ENCODE measurements at regions not wholly inside any gene's neighbourhood (a gene's known extent, or its start where the extent isn't known, plus 50 kb on each side); places are given as distances from the start of the nearest gene placed in this dataset.

GRCh38 chr19:32068793-32069192 lies 276.6 kb upstream of the ZNF507 start:
- dilution Hi-C loops (cut with HindIII; ENCODE audit: low sequenced_read_pairs, unreplicated experiment), result no loop called here

More at GRCh38 chr19:32068793-32069192, 276.6 kb upstream of the ZNF507 start:
- H3K18ac ChIP-seq (ENCODE audit: low read depth, low read length), result no peak overlapping the region
- H4K8ac ChIP-seq (ENCODE audit: low read depth in 2 of 2, low read length in 2 of 2), result no peak overlapping the region
- H3K9ac ChIP-seq (ENCODE audit: low read depth, low read length), result no peak overlapping the region
- ChIA-PET POLR2A (ENCODE audit: unreplicated experiment) (no interaction called here), CTCF (no interaction called here)
- no peak overlapping the region for H3K4me2 ChIP-seq (ENCODE audit: low read depth, low read length)
- peaks cover 4% of the 10 kb centered on the region for H3K9me3 ChIP-seq (ENCODE audit: control insufficient read depth, insufficient read depth, low read length)
- H3K4me1 ChIP-seq (ENCODE audit: control insufficient read depth, insufficient read depth, low read length), result no peaks in the 10 kb centered on the region
- H3K27ac ChIP-seq (ENCODE audit: insufficient read depth, low read length), result no peak overlapping the region
- H2BK15ac ChIP-seq (ENCODE audit: low read depth, low read length), result no peak overlapping the region
- ATAC-seq (ENCODE audit: low read depth) (no peak), DNase-seq (no peak)
- H2AFZ ChIP-seq (replicated peaks; ENCODE audit: low read length, poor library complexity), result no peak overlapping the region
- H3K4me3 ChIP-seq (ENCODE audit: insufficient read depth, low read depth, low read length), result no peak overlapping the region
- no CpG with 5 or more reads among the region's 7 CpGs for WGBS, 2 experiments (ENCODE audit: extremely low coverage in 2 of 2, insufficient read length in 1 of 2)
- H2AK9ac ChIP-seq (replicated peaks; ENCODE audit: low read depth, low read length, poor library complexity), result no peak overlapping the region
- TF ChIP-seq USF2 (IDR thresholded peaks at IDR 0.05; ENCODE audit: low read depth, low read length), result no peak
- TF ChIP-seq, protein P1, sequence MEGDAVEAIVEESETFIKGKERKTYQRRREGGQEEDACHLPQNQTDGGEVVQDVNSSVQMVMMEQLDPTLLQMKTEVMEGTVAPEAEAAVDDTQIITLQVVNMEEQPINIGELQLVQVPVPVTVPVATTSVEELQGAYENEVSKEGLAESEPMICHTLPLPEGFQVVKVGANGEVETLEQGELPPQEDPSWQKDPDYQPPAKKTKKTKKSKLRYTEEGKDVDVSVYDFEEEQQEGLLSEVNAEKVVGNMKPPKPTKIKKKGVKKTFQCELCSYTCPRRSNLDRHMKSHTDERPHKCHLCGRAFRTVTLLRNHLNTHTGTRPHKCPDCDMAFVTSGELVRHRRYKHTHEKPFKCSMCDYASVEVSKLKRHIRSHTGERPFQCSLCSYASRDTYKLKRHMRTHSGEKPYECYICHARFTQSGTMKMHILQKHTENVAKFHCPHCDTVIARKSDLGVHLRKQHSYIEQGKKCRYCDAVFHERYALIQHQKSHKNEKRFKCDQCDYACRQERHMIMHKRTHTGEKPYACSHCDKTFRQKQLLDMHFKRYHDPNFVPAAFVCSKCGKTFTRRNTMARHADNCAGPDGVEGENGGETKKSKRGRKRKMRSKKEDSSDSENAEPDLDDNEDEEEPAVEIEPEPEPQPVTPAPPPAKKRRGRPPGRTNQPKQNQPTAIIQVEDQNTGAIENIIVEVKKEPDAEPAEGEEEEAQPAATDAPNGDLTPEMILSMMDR (conservative IDR thresholded peaks at IDR 0.05; ENCODE audit: low read depth, low read length), result no peak
- no peak for TF ChIP-seq FOS (IDR thresholded peaks at IDR 0.05; ENCODE audit: low read depth, low read length)
- no peak for TF ChIP-seq BHLHE40 (IDR thresholded peaks at IDR 0.05; ENCODE audit: low read depth, low read length)
- TF ChIP-seq ELK1 (IDR thresholded peaks at IDR 0.05; ENCODE audit: borderline replicate concordance, low read depth, low read length), result no peak
- no peak for TF ChIP-seq RFX5 (IDR thresholded peaks at IDR 0.05; ENCODE audit: low read depth, low read length)
- no peak for TF ChIP-seq POLR2A (IDR thresholded peaks at IDR 0.05; ENCODE audit: low read depth, low read length)
- TF ChIP-seq MAFK (IDR thresholded peaks at IDR 0.05; ENCODE audit: low read depth, low read length), result no peak
- no peak for TF ChIP-seq NFE2L2 (IDR thresholded peaks at IDR 0.05; ENCODE audit: low read depth, low read length)
- TF ChIP-seq CEBPB (IDR thresholded peaks at IDR 0.05; ENCODE audit: low read depth, low read length), result no peak
- TF ChIP-seq RCOR1 (IDR thresholded peaks at IDR 0.05; ENCODE audit: insufficient replicate concordance, low read length), result no peak
- no peaks in the 10 kb centered on the region for H3K79me1 ChIP-seq (ENCODE audit: low read depth in 1 of 2, low read length in 2 of 2)
- no peak overlapping the region for H2BK5ac ChIP-seq (ENCODE audit: low read depth, low read length, poor library complexity, severe bottlenecking)
- in situ Hi-C loops (cut with MboI; ENCODE audit: low sequenced_read_pairs) (no loop called here), intact Hi-C loops (cut with micrococcal nuclease) (no loop called here)
- no peak overlapping the region for H4K5ac ChIP-seq (ENCODE audit: low read depth, low read length)
- no peak overlapping the region for H2BK120ac ChIP-seq (ENCODE audit: low read depth, low read length)
- no peak overlapping the region for H2AK5ac ChIP-seq (ENCODE audit: low read depth, low read length)
- no peak overlapping the region for H3K23ac ChIP-seq (ENCODE audit: low read depth, low read length)
- no peak overlapping the region for H3K4ac ChIP-seq (ENCODE audit: low read depth, low read length)
- H3K9me1 ChIP-seq (ENCODE audit: insufficient read depth, low read length), result no peaks in the 10 kb centered on the region
- no peaks in the 10 kb centered on the region for H4K20me1 ChIP-seq (ENCODE audit: insufficient read depth, low read length)
- no TSS peak for BruUV-seq (replicated peaks)
- H3K27me3 ChIP-seq (ENCODE audit: control insufficient read depth, insufficient read depth, low read length), result no peaks in the 10 kb centered on the region
- H2BK20ac ChIP-seq (ENCODE audit: low read depth, low read length), result no peak overlapping the region
- no peak overlapping the region for H3K56ac ChIP-seq (ENCODE audit: extremely low read depth, insufficient read depth, low read length)
- no peak overlapping the region for H3K14ac ChIP-seq (replicated peaks; ENCODE audit: low read depth, low read length)
- H4K91ac ChIP-seq (ENCODE audit: insufficient read depth, low read depth, low read length), result no peak overlapping the region
- H3K36me3 ChIP-seq (ENCODE audit: control insufficient read depth, insufficient read depth, low read length), result no peaks in the 10 kb centered on the region

Data from IMR-90 (cell line).